HG02623 (cell line): ENCODE measurements at regions not wholly inside any gene's neighbourhood (a gene's known extent, or its start where the extent isn't known, plus 50 kb on each side); places are given as distances from the start of the nearest gene placed in this dataset.
"Not testable (repeated sequence)": the region's sequence is repeated elsewhere in the genome, so short reads cannot be mapped to it uniquely, and the experiment has no call there.

Experiments
- ATAC-seq: cut with Tn5 transposase; IDR thresholded peaks from one replicate; pipeline ENCODE4 v1.9.1; 2021; ENCODE audit warnings: moderate library complexity; ENCODE audit not compliant: unreplicated experiment

DNA sequence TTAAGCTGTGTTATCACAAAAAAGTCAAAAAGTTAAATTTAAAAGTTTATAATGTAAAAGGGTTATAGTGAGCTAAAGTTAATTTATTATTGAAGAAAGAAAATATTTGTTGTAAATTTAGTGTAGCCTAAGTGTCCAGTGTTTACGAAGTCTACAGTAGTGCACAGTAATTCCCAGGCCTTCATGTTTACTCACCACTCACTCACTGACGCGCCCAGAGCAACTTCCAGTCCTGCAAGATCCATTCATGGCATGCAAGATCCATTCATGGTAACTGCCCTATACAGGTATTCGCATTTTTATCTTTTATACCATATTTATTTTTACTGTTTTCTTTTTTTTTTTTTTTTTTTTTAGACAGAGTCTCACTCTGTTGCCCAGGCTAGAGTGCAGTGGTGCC is 69.5 kb downstream of the TPRA1 start:
- ATAC-seq = no peak

DNA sequence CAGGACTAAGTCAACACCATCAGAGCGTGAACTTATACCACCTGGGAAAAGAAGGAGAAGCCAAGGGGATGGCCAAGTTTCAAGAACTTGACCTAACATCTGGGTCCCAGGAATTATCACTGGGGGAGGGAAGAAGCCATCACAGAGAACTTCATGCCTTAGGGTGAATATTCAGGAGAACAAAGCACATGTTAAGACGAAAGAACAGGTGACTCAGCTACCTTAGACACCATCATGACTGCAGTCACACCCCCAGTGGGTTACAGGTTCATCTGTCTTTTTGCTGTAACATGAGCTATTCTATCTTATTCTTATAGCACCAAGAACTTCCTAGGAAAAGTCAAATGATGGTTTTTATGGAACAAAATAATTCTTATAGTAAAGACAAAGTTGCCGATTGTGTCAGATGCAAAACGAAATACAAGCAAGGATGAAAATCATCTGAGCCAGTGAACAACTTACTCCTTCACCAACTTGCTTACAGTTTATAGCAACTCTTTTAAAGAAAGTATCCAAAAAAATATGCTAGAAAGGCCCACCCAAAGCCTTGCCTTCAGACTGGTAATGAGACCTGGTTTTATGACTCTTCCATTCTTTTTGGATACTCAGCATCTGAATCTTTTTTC is 72.0 kb downstream of the TPRA1 start:
- ATAC-seq = no peak

DNA sequence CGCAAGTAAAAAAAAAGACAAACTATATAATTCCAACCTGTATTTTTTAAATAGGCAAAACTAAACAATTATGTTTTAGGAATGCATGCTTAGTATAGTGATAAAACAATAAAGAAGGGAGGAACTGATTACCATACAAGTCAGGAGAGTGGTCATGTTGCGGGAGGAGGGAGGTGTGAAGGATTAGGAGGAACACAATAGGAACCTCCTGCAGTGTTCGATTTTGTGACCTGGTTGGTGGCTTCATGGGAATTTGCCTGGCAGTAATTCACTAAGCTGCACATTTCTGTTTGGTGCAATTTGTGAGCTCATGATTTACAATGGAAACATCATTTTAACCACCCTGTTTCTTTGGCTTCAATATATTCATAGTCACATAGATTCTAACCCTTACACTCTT is 78.3 kb downstream of the TPRA1 start:
- no peak for ATAC-seq

DNA sequence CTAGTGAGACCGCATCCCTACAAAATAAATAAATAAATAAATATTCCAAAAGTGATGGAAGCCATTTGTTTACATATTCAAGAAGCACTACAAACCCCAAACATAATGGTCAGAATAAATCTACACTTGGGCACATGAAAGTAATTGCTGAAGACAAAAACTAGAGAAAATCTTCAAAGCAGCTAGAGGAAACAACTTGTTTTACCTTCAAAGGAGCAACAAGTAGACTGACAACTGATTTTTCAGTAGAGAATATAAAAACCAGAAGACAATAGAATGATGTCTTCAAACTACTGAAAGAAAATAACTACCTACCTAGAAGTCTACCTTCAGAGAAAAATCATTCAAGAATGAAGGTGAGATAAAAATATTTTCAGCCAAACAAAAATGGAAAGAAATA is 89.4 kb downstream of the TPRA1 start:
- ATAC-seq = no peak

GRCh38 chr3:127497676-127498075 is 92.9 kb downstream of the TPRA1 start:
- no peak for ATAC-seq

- no peak for ATAC-seq
Measured at GRCh38 chr3:127497166-127497565, 93.4 kb downstream of the TPRA1 start.

GRCh38 chr3:127495821-127496655 is 94.5 kb downstream of the TPRA1 start:
- ATAC-seq = no peak

DNA sequence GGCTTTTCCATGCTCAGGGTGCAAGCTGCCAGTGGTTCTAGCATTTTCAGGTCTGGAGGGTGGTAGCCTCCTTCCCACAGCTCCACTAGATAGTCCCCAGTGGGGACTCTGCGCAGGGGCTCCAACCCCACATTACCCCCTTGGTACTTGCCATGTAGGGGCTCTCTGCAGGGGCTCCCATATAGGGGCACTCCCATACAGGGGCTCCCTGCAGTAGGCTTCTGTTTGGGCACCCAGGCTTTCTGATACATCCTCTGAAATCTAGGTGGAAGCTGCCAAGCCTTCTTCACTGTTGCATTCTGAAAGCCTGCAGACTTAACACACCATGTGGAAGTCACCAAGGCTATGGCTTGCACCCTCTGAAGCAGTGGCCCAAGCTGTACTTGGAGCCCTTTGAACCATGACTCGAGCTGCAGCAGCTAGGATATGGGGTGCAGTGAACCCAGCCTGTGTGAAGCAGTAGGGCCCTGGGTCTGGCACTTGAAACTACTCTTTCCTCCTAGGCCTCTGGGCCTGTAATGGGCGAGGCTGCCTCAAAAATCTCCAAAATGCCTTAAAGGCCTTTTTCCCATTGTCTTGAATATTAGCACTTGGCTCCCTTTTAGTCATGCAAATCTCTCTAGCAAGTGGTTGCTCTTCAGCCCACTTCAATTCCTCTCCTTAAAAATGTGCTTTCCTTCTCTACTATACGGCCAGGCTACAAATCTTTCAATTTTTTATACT is 96.4 kb downstream of the TPRA1 start:
- no peak for ATAC-seq

- no peak for ATAC-seq
Measured at GRCh38 chr3:127492426-127492825, 98.1 kb downstream of the TPRA1 start.

DNA sequence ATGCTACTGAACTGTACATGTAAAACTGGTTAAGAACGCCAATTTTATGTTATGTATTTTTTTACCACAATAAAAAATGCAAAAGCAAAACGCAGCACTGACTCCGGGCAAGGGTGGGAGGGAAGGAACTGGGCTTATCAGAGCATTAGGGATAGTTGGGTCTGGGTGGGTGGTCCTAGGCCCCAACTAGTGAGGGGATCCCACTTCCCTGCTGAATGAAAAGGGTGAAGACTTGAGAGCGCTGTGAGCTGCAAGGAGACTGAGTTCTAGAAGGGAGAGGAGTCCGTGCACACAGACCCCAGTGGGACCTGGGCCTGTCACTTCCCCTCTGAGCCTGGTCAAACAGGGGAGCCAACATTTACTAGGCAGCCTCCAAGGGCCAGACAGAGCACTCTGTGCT is 98.6 kb downstream of the TPRA1 start:
- no peak for ATAC-seq

DNA sequence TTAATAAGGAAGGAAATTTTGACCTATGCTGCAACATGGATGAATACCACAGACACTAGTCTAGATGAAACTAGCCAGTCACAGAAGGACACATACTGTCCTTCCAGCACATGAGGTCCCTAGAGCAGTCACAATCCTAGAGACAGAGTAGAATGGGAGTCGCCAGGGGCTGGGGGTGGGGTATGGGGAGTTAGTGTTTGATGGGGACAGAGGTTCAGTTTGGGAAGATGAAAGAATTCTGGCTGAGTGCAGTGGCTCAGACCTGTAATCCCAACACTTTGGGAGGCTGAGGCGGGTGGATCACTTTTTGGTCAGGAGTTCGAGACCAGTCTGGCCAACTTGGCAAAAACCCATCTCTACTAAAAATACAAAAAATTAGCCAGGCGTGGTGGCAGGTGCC is 99.2 kb downstream of the TPRA1 start:
- no peak for ATAC-seq

GRCh38 chr3:127491024-127491305 is 99.6 kb downstream of the TPRA1 start:
- not testable (repeated sequence) for ATAC-seq

DNA sequence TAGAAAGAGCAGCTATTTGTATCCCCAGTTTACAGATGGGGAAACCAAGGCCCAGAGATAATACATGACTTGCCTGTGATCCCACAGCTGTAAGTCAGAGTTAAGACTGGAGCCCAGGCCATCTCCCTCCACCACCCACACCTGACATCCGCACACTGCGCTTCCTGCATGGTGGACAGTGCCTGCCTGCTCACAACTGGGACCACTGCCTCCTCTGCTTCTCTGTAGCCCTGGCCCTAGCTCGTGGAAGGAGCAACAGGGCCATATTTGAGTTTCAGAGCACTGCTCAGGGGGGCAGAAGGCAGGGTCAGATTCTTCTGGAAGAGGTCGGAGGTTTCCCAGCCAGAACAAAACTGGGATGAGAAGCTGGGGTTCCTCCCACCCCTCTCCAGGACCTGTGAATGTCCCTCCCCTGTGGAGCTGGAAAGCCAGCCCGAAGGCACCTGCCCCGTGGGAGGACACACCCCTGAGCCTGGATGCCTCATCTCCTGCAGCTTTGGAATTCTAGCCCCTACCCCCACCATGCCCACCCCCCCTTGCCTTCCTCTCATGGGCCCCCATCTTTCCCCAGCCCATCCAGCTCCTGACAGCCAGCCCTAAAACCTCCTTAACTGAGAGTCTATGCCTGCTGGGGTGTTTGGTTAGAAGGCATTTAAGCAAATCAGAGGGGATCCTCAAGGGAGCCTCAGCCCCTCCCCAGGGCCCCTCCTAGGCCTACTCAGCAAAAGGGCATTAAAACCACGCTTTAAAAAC is 100.1 kb downstream of the TPRA1 start:
- no peak for ATAC-seq

DNA sequence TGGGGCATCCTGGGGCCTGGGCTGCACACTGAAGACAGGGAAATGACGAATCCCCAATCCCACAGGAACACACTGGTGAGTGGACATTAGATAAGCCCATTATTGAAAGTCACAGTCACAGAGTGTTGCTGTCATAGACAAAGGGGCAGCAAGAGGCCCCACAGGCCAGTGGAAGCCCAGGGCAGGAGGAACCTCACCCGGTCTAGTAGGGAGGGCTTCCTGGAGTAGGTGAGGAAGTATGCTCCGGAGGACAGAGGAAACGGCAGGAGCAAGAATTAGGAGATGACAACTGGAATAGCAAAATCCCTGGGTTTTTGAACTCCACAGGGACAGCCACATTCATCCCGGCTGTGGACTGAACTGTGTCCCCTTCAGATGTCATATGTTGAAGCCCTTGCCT is 101.2 kb downstream of the TPRA1 start:
- ATAC-seq = no peak

DNA sequence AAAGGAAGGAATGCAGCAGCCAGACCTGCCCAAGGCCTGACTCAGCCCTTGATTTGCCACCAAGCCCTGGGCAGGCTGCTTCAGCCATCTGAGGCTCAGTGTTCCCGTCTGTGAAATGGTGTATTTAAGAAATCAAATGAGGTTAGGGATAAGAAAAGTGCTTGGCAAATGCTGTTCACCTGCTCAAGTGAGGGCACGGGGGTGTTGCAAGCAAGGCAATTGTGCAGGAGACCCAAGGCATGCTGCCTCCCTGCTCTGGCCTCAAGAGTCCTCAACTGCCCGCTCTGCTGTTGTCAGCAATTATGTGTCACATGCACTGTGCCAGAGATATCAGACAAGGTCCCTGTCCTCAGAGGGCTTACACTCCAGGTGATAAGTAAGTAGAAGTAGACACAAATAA is 101.8 kb downstream of the TPRA1 start:
- ATAC-seq = no peak

GRCh38 chr3:127488141-127488672 is 102.3 kb downstream of the TPRA1 start:
- ATAC-seq = no peak

- ATAC-seq = no peak
Measured at GRCh38 chr3:127487196-127487595, 103.3 kb downstream of the TPRA1 start.

DNA sequence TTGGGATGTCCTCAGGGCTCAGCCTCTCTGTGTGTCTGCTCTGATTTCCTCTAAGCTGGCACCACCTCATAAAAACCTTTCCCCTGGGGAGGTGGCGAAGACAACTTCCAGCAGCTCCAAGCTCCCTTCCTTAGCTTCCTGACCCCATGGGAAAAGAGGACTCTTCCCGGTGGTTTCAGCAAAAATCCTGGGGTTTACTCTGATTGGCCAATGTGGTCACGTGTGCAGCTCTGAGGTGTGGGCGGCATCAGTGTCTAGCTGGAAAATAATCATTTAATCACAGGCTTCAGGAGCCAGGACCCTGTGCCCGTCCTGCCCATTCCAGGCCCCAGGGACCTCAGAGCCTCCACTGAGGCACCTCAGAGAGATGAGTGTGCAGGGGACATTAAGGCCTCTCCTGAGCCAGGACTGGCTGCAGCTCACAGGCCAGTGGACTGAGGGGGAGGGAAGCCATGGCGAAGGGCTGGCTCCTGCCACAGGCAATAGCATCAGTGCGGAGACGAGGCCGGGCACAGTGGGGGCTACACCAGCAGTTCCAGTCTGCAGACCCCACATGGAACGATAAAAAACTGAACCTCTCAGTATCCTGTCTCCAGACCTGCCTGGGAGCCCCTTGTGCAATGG is 104.1 kb downstream of the TPRA1 start:
- no peak for ATAC-seq

GRCh38 chr3:127485396-127486170 is 105.0 kb downstream of the TPRA1 start:
- ATAC-seq = no peak
